HG03103 (cell line): ENCODE measurements at regions not wholly inside any gene's neighbourhood (a gene's known extent, or its start where the extent isn't known, plus 50 kb on each side); places are given as distances from the start of the nearest gene placed in this dataset.
A peak's percentile ranks its signal among the peaks of the same experiment; 100 is the strongest.

Experiments
- ATAC-seq: cut with Tn5 transposase; IDR thresholded peaks from one replicate; pipeline ENCODE4 v1.9.1; 2021; ENCODE audit warnings: low read depth; ENCODE audit not compliant: unreplicated experiment

DNA sequence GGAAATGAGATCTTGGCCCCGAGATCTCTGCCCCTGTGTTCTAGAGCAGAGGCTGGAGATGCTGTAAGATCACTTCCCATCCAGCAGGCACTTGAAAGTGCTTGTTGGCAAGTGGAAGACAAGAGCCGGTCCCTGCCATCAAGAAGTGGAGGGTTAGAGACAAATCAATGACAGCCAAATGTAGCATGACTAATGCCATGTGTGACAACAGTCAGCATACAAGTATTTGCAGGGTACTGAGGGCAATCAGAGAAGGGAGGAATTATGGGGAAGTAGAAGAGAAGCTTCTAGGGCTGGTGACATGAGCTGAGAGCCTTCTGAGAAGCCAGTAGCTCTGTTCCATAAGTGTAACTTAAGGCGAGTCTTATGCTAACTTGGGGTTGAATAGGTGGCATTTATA is 58.6 kb downstream of the TMEM17 start:
- ATAC-seq: no peak

DNA sequence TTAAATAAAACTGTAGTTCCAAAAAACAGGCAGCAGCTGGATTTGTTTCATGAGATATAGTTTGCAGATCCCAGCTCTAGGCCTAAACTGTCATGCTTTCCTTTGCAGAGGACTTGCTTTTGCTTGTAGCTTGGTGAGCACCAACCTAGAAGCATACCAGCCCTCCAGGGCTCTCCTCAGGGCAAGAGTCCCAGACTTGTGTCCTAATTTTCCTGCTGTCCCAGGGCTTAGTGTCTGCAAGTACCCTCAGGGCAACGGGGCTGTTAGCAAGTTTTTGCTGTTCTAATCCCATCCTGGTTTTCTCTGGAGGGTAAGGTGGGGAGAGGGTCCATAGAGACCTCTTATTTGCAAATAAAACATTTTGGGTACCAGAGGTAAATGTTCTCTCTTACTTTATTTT is 59.5 kb downstream of the TMEM17 start:
- ATAC-seq: no peak

DNA sequence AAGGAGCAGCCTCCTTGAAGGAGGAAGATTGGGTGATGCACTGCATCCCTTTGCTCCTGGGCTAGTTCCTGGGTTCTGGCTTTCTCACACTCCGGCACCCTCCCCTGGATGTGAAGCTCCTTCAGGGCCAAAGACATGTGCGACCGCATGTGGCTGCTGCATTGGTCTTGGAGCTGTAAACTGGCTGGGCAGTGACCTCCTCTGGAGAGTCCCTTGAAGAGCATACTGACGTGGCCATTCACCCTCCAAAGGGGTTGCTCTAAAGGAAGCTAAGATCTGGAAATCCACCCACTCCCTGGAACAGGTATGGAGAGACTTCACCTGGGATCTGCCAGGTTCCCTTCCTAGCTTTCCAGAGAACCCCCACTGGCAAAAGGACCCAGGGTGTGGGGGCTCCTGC is 62.1 kb downstream of the TMEM17 start:
- no peak for ATAC-seq

DNA sequence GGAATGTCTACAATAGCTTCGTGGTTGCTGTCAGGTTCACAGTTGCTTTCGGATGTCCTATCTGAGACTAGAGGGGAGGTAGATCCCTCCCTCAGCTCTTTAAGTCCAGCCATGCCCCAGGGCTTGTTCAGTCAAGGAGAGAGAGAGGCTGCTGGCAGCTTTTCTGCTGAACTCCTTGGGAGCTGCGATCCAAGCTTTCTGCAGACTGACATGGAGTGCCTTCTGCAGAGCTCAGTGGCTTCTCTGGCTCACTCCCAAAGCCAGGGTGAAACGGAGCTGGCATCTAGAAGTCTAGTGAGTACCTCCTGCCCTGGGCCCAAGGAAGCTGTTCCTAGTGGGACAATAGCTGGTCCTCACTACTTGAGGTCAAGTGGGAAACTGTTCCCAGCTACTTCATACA is 62.5 kb downstream of the TMEM17 start:
- ATAC-seq: no peak

DNA sequence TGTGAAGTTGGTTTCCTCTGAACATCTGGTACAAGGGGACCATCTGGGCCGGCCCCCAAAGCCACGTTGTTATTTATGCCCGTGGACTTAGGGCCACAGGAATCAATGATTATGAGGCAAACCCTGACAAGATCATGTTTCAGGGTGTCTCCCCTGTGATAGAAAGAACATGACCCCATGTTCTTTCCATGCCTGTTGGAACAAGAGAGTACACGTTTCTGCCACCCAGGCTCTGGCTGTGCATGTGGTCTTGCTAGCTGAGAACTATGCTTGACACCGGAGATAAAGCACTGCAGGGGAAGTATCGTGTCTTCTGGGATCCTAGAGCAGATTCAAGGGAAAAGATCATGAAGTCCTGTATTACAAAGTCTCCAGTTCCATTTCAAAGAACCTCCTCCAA is 64.2 kb downstream of the TMEM17 start:
- no peak for ATAC-seq

DNA sequence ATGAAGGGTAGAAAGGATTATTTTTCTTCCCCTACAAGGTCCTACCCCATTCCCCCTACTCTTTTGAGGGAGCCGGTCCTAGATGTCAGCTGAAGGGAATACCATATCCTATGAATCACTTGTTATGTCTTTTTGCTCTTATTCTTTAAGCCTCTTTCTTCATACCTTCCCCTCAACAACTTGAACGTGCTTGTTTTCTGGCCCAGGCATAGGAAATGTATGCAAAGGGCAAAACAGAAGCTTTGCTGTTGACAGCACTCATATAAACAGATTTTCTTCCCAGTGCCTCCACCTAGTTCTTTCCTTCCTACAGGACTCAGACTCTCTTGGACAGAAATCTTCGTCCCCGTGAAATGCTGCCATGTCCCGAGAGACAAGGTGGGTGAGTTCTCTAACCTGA is 64.6 kb downstream of the TMEM17 start:
- ATAC-seq: no peak

DNA sequence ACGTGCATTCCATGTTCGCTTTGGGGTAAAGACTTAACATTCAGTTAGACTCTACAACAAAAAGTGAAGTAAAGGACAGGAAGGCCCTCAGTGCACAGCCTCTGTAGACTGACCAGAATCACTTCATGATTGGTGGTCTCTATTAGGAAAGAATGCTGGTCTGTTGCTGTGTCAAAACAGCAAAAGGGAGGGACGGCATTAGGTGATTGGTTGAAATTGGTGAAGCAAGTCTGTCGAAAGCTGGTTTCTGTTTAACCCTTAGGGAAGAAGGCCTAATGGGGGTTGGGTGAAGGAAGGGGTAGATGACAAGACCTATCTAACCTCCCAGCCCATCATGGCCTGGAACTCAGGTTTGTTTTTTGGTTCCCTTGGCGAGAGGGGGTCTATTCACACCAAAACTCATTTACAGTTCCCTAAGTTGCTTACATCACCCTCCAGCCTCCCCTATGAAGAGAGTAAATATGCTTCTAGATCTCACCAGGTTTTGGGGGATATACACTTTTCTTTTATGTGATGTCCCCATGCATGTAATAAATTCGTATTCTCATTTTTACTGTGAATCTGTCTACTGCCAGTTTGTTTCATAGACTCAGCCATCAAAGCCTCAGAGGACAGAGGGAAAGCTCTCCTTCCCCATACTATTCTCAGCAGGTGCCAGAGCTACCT is 65.6 kb downstream of the TMEM17 start:
- no peak for ATAC-seq

DNA sequence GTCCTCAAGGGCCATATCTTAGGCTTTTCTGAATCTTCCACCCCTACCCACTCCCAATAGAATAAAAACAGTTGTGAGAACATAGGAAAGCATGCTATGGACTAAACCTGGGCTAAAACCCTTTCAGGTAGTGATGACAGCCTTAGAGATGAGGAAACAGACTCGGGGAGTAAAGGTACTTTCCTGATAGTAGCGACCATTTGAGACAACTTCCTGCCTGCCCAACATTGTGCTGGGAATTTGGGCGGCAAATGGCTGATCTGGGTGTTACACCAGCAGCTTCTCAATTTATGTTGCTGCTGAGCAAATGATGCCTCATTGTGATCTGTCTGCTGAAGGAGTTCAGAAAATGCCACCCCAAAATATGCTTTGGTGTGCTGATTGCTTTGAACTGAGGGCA is 66.6 kb downstream of the TMEM17 start:
- ATAC-seq: no peak

DNA sequence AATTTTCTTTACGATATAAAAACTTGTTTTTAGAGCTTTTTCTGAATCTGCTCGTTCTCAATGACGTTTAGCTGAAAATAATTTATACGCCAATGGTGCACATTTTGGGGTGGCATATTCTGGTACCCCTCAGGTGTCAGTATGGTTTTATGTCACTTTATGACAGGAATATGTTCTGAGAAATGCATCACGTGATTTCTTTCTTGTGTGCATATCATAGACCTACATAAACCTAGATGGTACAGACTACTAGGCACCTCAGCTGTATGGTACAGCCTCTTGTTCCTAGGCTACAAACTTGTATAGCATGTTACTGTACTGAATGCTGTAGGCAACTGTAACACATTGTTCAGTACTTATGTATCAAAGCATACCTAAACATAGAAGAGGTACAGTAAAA is 68.2 kb downstream of the TMEM17 start:
- no peak for ATAC-seq

DNA sequence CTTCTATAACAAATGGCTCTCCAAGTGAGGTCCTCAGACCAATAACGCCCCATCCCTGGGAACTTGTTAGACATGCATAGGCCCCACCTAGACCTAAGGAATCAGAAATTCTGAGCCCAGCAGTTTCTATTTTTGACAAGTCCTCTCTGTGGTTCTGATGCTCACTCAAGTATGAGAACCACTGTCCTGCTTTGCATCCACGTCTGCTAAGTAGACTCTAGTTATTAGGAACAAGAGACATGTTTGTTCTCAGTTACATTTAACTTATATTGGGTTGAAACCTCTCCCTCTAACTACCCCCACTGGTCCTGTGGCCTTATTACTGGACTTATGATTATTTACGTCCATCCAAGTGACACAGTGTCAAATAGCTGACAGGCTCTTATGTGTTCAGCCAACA is 70.3 kb downstream of the TMEM17 start:
- ATAC-seq: peak; percentile 73

DNA sequence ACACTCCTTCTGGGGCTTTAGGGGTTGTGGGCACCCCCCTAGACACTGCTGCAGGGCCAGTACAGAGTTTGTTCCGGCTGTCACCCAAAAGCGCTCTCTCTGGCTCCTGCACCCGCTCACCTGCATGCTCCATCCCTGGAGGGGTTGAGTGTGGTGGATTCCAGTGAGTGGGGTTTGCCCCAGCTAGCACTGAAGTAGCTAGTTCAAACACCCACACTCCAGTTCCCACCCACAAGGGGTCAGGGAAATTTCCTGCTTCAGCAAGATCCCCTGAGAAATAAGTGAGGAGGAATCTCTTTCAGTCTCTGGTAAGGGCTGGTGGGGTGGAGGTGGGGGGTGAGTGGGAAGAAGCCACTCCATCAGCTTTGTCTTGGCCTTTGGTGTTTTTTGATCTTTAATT is 73.6 kb downstream of the TMEM17 start:
- ATAC-seq: no peak

DNA sequence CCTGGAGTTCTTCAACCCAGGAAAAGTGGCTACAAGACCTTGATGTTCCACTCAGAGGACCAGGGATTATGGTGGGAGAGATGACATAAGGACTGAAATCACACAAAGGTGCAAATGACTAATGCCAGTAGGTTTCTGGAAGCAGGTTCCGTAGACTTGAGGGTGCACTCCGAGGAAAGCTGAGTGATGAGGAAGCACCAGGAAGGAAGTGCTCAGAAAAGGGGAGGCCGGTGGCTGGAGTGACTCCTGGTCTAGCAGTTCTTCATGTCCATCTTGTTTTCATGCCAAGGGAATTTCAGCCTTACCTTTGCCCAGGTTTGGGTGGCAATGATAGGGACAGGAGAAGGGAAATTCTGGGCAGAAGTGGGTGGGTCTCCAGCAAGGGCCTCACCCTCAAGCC is 74.5 kb downstream of the TMEM17 start:
- ATAC-seq: no peak

DNA sequence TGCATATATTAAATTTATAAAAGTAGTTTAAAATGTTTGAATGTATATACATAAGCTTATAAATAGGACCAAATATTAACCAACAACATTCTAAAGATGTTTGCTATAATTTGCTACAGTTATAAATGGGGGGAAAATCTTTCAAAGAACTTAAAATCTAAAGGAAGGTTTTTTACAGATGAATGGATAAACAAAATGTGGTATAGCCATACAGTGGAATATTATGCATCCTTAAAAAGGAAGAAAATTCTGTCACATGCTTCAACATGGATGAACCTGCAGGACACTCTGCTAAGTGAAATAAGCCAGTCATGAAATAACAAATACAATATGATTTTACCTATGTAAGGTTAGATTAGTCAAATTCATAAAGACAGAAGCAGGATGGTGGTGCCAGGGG is 75.8 kb downstream of the TMEM17 start:
- ATAC-seq: no peak

DNA sequence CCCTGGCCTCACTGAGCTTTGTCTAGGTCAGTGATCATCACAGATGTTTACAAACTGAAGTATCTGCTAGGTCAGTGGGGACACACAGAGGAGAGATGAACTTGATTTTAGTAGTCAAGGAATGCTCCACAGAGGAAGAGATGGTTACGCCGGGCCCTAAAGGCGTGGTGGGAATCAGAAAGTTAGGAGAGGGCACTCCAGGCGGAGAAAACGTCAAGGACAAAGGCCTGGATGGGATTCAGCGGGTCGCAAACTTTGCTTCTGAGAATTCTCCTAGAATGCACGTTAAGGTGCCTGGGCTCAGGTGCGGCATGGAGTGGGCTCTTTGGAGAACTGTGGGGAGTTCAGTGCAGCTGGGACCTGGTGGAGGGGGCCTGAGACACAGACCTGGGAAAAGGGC is 78.8 kb downstream of the TMEM17 start:
- ATAC-seq: no peak

DNA sequence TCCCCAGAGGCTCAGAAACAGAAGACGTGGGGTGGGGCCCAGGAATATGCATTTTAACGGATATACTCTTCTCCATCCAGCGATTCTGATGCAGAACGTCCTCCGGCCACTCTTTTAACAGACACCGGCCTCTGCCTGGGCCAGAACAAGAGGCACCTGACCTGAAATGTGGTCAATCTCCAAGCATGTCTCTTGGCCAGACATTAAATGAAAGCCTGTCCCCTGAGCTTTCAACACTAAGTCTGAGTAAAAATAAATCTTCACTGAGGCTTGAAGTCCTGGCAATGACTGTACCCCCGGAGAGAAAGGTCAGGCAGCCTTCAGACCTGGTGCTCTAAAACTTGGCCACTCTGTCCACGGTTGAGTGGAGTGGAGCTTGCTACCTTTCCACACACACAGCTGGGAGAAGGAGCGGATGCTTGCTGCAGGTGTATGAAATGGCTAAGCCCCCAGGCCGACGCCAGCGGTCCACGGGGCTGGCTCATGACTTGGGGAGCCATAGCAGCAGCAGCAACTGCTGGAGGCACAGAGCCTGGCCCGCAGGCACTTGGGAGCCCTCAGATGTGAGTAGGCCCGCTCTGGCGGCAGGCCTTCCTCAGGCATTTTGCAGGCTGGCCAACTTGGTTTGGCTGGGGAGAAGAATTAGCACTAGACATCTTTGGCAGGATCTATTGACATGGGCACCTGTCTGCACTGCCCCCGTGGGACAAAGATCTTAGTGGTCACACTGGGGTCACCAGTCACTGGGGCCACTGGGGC is 79.7 kb downstream of the TMEM17 start:
- no peak for ATAC-seq

DNA sequence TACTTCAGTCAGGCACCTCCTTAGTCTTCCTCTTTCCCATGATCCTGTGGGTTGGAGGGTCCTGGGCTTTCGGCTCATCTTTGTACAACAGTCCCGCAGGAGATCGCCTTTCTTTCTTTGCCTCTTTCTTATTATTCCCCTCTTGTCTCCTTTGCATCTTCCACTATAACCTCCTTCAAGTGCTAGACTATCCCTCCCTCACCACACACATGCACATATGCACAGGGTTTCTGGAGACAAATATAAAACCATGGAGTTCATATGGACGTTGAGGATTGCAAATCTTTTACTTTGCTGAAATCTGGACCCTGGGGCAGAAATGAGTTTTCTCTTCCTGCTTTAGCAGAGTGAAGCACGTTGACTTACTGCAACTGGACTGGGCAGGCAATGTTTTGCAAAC is 80.3 kb downstream of the TMEM17 start:
- ATAC-seq: no peak

DNA sequence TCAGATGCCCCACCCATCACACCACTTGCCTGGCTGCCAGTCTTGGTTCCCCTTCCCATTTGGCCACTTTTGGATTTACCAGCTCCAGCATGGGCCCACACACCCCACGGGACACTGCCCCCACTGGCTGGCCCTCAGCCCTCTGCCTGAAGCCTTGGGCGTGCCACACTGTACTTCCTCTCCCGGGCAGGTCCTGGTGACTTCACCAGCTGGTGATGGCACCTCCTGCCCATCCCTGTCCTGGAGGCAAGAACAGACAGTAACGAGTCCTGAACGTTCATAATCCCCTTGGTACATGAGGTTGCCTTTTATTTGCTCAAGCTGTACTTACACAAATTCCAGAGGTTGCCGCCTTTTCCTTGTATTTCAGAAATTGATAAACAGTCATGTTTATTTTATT is 81.1 kb downstream of the TMEM17 start:
- no peak for ATAC-seq

DNA sequence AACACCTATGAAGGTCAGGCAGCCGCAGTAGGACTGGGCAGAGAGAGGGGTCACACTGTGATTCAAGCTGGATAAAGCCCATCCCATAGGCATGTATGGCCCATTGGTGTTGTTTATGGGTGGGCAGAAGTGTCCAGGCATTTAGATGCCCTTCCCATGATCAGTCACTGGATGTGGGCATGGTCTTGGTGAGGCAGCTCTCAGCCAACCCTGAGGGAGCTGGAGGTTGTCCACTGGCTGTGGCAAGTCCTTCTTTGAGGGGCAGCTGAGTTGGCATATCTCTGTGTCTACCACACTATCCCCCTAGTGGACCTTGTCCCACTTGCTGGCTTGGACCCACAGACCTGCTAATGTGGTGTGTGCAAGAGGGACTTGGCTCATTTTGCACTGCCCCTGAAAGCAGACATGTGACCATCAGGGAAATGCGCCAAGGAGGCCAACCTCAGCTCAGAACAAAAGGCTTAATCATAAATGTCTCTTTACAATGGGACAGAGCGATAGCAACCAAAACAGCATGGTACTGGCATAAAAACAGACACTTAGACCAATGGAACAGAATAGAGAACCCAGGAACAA is 82.0 kb downstream of the TMEM17 start:
- ATAC-seq: no peak

DNA sequence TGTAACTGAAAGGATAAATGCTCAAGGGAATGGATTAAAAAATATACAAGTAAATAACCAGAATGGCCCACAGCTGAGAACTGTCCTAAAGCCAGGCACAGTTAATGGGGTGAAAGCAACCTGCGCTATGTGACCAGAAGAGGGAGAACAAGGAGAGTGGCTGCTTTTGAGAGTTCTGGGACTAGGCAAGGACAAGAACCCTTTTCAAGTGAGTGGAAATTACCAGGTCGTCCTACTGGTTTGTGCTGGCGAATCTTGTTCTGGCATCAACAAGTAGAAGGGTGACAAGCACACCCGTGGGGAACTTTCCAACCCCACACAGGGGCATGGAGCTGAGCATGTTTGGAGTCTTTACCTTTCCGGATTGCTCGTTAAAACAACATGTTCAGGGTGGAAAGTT is 82.8 kb downstream of the TMEM17 start:
- ATAC-seq: no peak

DNA sequence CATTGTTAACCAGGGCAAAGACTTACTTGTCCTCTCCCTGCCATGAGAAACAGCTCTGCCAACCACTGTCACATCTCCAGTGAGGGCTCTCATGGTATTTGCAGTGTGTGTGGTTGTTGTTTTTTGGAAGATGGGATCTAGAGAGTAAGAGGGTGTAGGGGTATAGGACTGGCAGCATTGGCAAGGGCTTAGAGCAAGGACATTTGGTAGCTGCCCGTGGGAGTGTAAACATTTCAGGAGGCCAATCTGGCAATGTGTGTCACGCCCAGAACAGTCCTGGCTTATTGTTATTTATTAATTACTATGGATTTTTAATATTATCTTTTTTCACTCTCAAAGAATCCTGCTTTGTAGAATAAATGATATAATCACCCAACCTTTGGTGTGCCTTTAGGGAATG is 90.5 kb downstream of the TMEM17 start:
- ATAC-seq: no peak

DNA sequence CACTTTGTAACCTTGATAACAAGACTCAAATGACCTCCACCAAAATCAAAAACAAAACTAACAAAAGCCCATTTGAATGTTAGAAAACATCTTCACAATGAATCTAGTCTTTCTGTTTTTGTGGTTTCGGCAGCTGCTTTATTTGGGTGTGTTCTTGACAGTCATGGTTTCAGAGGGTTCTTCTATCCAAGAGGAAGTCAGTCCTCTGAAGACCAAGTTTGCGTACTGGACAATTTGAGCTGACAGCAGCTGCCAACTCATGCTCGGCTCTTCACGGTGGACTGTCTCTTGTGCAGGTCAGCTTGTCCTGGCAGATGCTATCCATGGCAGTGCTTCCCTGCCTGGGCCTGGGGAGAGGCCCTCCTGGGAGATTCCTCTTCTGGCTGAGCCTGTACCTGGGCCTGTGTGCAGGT is 91.0 kb downstream of the TMEM17 start:
- ATAC-seq: peak; percentile 68

DNA sequence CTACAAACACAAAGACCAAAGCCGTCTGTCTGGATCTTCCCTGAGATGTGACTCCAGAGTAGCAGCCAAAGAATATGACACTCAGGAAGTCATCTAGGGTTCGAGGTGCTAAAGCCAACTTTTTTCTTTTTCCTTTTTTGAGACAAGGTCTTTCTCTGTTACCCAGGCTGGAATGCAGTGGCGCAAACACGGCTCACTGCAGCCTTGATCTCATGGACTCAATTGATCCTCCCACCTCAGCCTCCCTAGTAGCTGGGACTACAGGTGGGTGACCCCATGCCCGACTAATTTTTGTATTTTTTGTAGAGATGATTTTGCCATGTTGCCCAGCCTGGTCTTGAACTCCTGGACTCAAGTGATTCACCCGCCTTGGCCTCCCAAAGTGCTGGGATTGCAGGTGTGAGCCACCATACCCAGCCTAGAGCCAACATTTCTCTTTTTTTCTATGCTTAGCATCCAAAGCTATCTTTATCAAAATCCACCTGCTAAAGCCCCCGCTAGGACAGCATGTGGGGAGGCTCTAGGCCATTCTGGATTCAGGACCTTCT is 92.8 kb downstream of the TMEM17 start:
- ATAC-seq: no peak
